LNCaP clone FGC (cell line): ENCODE measurements at regions not wholly inside any gene's neighbourhood (a gene's known extent, or its start where the extent isn't known, plus 50 kb on each side); places are given as distances from the start of the nearest gene placed in this dataset.
"Not testable (repeated sequence)": the region's sequence is repeated elsewhere in the genome, so short reads cannot be mapped to it uniquely, and the experiment has no call there.

ENCODE experiments used
- DNase-seq: peaks from one replicate; pipeline ENCODE4 v3.0.0-alpha.2; 2011; ENCODE audit warnings: low read depth
- H3K4me3 ChIP-seq: 2 replicates; pipeline ENCODE4 v1.5.1; 2011; ENCODE audit warnings: mild to moderate bottlenecking, low read depth, low read length, control low read depth
- CTCF ChIP-seq: IDR thresholded peaks from 2 replicates; pipeline ENCODE4 v1.5.1; 2012; ENCODE audit warnings: mild to moderate bottlenecking; ENCODE audit not compliant: control insufficient read depth, insufficient read depth; ENCODE audit errors: extremely low read depth

GRCh38 chr1:48073798-48074530, 76.8 kb upstream of the TRABD2B start:
- H3K4me3 ChIP-seq, result no peak overlapping the region
- no peak for TF ChIP-seq CTCF
- no peak for DNase-seq

GRCh38 chr1:48071513-48071912, 74.3 kb upstream of the TRABD2B start:
- H3K4me3 ChIP-seq, result no peak overlapping the region
- DNase-seq, result no peak
- no peak for TF ChIP-seq CTCF

GRCh38 chr1:48070396-48070750, 73.2 kb upstream of the TRABD2B start:
- no peak for TF ChIP-seq CTCF
- DNase-seq, result no peak
- H3K4me3 ChIP-seq, result no peak overlapping the region

GRCh38 chr1:48069662-48070395, 72.6 kb upstream of the TRABD2B start:
- TF ChIP-seq CTCF, result no peak
- H3K4me3 ChIP-seq, result no peak overlapping the region
- DNase-seq, result no peak

GRCh38 chr1:48068206-48068605, 71.0 kb upstream of the TRABD2B start:
- TF ChIP-seq CTCF, result no peak
- no peak for DNase-seq
- H3K4me3 ChIP-seq, result no peak overlapping the region

GRCh38 chr1:48066936-48067335, 69.8 kb upstream of the TRABD2B start:
- no peak for DNase-seq
- no peak for TF ChIP-seq CTCF
- H3K4me3 ChIP-seq, result no peak overlapping the region

- not testable (repeated sequence) for DNase-seq, H3K4me3 ChIP-seq
Observed at GRCh38 chr1:48064693-48065092, 67.5 kb upstream of the TRABD2B start.
